RCC 7860 (cell line): ENCODE measurements at regions not wholly inside any gene's neighbourhood (a gene's known extent, or its start where the extent isn't known, plus 50 kb on each side); places are given as distances from the start of the nearest gene placed in this dataset.

ENCODE experiments used
- DNase-seq: peaks from one replicate; pipeline ENCODE4 v3.0.0-alpha.2; 2015; ENCODE audit warnings: low spot score
- FAIRE-seq: peaks from 2 replicates; lab custom pipeline; 2012; peaks lifted over from hg19 to GRCh38; lab: Jason Lieb, UNC

DNA sequence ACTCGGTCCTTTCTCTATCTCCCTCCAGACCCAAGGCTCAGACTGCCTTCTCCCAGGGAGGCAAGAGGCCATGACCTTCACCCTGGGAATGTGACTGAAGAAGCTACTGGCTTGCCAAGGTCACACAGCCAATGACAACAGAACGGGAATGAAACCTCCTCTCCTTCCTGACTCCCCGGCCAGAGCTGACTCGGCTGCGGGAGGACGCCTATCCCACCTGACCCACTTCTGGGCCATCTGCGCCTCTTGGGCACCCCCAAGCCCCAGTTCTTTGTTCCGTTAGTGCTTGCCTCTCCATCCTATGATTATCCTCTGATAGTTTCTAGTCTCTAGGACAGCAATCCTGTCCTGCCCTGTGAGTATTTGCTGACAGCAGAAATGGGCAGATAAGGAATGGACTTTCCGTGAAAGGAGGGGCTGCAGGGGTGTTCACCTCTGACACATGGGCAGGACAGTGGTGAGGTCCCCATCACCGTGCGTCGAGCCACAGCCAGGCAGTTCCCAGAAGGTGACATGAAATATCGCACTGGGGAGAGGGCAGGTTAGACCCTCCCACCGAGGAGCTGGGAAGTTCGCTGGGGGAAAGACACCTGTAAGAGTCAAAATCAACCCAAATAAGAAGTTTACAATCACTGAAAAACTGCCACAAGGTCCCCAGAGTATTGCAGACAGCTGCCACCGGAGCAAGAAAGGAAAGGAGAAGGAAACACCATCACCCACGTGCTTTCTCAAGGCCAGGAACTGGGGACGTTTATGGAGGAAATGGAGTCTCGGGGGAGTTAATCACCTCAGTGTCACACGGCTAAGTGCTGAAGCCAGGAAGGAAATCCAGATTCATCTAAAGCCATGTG lies 63.0 kb downstream of the INSIG1 start:
- no peak for DNase-seq
- FAIRE-seq: no peak

DNA sequence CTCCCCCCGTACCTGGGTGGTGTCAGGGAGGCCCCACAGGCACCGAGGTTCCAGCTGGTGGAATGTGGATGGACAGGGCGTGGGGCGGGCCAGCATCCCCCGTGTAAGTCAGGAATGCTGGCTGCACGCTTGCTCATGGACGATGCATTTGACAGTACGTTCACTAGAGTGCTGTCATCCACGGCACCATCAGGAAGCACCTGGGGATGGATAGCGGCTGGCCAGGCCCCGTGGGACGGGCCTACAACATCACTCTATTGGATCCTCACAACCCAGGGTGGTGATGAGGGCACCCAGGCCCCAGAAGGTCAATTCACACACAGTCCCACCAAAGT lies 63.6 kb downstream of the INSIG1 start:
- FAIRE-seq (no peak), DNase-seq (no peak)

DNA sequence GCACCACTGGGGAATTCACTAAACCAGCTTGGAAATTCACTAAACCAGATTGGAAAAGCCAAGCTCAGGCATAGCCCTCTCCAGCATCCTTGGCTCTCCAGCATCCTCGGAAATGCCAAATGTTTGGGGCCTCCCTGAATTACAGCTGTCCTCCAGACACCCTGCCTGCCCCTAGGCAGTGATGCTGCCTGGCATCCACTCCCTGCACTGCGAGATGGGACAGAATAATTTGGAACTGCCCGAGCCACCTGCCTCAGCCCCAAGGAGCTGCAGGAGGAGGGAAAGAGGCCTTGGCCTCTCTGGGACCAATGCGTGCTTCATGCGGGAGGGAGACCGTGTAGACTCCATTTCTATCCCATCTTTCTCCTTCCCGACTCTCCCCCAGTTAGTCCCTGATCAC lies 64.3 kb downstream of the INSIG1 start:
- no peak for DNase-seq
- FAIRE-seq: no peak

DNA sequence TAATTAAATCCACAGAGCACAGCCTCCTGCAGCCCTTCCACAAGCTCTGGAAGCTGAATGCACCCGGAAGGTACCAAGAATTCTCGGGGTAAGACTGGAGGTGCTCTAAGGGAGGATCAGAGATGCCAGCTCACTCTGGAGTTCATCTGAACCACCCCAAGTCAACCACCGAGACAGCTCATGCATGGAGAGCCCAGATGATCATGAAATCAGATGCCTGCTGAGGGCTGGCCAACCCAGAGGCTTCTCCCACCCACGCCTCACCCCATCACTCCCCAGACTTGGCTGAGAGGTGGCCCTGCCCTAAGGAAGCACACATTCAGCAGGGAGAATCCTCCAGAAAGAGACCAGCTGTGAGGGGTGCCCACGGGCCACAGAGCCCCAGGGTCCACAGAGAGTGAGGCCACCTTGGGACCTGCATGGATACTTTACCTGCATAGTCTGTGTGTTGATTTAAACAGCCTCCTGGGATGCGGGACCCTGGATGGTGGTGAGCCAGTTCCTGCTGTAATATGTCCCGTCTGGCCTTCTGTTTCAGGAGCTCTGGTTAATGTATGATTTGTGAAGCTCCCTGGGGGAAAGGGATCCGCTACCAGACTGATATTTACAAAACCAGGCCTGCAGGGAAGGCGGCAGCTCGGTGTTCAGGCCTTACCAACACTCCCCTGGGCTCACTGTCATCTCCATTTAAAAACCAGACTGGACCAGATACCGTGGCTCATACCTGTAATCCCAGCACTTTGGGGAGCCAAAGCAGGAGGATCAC lies 64.9 kb downstream of the INSIG1 start:
- no peak for FAIRE-seq

DNA sequence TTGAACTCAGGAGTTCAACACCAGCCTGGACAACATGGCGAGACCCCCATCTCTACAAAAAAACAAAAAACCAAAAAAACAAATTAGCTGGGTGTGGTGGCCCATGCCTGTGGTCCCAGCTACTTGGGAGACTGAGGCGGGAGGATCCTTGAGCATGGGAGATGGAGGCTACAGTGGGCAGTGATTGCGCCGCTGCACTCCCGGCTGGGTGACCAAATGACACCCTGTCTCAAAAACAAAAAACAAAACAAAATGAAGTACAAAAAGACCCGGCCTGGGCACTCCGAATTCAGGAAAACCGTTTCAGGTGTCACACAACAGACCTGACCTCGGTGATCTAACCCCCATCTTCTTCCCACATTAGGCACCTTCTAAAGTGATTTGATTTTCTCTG lies 65.5 kb downstream of the INSIG1 start:
- FAIRE-seq: no peak
- no peak for DNase-seq

More for the DNA sequence above, 64.9 kb downstream of the INSIG1 start:
- DNase-seq: no peak

DNA sequence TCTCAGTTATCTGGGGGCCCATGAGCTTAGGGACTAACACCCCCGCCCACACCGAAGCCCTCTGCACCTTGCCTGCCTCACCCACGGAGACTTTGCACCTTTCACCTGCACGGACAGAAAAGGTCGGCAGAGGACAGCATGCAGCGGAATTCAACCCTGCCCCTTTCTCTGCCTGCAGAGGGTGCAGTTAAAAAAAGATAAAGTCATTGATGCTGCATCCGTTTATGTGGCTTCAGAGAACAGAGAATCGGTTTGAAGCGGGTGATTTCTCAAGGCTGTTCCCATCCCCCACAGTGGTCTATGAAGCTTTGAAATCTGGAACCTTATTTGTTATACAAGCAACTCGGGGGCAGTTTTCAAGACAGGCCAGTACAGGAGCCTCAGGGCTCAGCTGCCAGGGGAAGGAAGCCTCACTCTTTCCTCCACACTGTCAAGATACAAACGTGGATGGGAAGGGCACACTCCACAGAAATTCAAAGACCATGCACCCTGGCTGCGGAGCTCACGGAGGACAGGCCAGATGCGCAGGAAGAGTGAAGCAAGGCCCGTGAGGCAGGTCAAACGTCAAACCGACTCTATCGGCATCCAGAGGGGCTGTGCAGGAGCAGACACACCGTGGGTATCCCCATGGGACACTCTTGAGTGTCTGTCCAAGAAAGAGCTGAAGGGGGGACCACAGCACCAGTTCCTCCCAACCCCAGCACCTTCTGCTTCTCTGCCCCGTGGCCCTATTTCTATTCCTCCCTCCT lies 66.3 kb downstream of the INSIG1 start:
- DNase-seq (no peak), FAIRE-seq (no peak)

DNA sequence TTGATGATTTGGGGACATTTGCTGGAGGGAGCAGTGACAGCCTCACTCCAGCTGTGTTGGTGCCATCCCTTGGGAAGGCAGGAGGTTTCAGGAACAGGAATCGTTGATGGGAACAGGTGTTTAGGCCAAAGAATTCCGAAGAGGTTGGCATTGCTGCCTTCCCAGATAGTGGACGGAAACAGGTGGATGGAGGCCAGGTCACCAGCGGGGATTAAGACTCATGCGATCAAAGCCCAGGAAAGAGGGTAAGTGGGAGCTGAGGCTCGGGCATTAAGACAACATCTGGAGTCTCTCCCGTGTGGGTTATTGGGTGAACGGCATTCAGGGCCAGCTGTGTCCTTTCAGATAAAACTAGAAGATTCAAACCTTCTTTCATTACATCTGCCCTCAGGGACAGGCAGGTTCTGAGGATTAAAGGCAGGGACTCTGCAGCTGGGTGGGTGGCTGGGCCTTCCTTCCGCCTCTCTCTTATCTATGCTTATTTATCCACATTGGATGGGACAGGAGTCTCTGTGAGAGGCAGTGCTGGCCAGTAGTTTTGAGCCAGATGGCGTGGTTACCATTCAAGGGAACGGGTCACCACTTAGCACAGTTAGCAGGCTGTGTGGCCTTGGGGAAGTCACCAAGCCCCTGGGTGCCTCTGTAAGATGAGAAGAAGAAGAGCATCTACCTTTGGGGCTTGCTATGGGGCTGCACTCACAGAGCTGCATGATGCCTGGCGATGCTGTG lies 67.6 kb downstream of the INSIG1 start:
- FAIRE-seq (no peak), DNase-seq (no peak)

DNA sequence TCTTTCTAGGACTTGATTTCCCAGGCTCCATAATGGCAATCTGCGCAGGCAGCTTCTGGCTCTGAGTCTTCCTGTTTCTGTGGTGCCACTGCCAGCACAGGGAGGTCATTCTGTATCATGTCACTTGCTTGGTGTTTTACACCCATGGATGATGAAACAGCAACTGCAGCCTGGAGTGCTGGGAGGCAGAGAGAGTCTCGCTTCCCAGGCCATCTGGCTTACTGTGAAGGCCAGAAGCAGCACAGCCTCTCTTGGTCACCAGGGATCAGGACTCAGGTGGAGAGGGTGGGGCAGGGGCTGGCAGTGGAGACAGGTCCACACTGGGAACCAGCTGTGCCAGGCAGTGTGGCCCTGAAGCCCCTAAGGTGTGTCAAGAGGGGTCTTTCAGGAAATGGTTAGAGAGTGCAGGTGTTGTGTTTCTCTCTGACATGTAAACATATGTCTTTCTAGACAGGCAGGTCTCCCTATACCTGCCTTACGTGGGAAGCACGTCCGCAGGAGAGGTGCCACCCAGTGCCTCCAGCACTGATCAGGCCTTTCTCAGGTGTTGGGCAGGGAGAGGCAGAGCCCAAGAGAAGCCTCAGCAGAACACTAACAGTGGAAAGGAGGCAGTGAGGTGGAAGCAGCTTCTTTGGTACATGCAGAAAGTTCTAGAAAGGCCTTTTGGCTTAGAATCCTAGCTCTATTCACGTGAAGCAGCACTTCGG lies 71.4 kb downstream of the INSIG1 start:
- no peak for DNase-seq

DNA sequence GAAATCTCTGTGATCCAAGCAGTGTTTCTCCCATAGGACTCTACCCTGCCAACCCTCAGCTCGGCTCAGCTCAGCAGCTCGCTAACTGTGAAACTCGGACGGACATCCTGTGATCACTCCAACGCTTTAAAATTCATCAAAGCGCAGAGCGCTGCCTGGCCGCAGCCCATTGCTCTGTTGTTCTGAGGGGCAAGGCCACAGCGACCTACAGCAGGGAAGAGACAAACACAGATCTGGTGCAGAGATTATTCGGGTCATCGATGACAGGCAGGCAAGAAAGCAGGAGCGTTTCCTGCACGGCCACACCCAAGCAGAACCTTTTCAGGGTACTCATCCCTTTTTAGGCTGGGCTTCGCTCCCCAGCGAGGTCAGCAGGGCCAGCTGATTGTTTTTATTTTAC lies 72.1 kb downstream of the INSIG1 start:
- FAIRE-seq: no peak
- DNase-seq: no peak

More for the DNA sequence above, 71.4 kb downstream of the INSIG1 start:
- no peak for FAIRE-seq

DNA sequence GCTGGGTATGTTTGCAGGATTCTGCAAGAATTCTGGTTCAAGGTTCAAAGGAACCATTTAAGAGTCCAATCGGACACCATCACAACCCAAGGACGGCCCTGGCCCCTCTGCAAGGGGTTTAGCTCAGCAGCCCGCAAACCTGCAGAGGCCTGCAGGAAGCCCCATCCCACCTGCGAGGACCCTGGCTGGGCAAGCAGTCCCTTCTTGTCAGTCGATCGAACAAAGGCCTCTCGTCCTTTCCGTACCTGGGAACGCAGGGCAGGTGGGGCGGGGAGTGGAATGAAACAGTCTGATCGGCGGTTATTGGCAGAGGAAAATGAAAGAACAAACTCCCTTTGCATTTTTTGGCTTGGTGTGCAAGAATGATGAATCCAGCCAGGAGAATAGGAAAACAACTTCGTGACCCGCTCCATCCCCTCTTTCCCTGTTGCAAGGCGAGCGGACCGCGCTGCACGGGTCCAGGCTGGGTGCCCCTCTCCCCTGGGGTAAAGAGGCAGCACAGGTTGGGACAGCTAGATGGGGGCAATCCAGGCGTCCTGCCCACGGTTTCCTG lies 73.7 kb downstream of the INSIG1 start:
- FAIRE-seq (no peak), DNase-seq (no peak)

DNA sequence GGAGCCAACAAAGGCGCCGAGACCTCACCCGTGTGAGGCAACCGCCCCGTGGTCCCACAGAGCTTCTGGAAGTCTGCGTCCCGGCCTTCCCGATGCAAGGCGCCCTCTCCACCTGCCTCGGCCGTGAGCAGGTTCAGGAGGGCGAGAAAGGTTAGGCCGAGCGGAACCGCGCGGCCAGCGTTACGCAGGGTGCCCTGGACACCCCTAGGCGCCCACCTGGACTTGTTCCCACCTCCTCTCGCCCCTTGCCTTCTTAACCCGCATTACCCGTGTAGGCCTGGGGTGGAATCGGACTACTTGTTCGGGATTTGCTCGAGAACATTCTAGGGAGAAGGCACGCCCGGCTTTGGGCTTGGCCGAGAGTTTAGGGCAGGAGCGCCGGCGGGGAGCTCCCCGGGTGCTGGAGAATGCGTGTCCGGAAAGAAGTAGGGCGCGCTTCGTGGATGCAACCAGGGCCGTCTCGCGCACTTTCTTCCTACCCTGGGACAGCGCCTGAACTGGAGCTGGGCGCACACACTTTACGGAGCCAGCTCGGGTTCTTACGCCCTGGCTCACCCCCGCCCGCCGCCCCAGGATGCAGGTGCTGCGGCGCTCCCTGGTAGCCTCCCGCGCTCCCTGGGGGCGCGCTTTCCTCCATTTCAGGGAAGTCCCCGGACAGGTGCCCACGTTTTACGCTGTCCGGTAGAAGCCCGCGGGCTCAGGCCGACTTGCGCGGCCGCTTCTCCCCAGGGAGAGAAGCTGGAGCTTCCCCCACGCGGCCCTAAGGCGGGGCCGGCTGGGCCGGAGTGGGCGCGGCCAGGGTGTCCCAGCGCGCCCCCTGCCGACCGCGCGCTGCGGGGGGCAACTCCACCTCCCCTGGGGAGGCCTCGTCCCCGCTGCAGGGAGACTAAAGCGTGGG lies 74.5 kb downstream of the INSIG1 start:
- no peak for FAIRE-seq
- no peak for DNase-seq

DNA sequence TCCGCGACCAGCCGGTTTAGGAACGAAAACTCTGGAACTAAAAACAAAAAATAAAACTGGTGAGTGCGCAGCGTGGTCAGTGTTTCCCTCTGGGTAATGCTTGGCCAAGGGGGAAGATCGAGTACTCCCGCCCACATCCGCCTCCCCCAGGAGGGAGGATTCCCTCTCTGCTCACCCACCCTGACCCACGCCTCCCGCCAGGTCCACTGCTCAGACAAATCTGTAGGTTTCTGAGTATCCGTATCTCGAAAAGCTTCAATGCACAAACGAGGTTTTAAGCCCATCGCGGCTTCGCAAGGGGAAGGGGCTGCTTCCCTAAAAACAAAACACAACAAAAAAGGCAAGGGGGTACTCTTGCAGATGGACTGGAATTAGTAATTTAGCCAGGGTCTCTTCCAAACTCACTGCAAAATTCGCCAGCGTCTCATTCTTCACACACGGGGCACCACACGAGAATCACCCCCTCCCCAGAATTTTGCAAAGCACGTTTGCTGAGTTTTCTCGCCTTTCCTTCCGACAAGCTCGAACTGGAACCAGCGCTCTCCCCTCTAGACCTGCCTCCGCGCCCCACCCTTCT lies 75.2 kb downstream of the INSIG1 start:
- DNase-seq: no peak
- FAIRE-seq: no peak

DNA sequence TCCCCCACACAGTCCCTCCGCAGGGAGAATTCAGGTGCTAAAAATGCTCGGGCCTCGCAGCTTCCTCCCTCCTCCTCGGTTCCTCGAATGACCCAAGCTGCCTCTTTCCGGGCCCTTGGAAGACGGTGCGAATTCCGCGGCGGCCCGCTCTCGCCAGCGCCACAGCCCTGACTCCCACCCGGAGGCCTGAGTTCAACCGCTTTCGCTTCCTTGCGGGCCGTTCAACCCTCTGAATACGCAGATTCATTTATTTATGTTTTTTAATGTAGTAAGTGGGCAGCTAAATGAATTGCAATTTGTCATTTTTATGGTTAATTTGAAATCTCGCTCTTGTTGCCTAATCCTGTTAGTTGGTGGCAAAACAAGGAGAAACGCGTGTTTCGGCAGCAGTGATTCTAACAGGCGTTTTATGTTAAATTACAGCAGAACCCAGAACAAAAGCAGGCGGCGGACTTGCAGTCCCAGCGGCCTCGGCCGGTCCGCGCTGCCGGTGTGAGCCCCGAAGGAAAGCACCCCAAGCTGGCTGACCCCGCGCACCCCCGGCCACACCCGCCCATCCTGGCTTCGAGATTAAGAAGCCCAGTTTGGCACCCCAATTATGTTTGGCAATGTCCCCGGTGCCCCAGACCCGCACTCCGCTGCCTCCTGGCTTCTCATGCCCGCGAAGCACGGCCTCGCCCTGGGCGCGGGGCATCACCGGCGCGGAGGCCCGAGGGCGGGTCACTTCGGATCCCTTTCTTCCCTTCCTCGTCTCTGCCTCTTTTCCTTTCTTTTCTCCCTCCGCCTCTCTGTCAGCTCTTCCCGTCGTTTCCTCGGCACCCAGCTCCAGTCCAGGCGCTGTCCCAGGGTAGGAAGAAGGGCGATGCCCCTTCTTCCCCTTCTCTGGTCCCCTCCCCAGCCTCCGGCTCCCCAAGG lies 75.9 kb downstream of the INSIG1 start:
- DNase-seq (no peak), FAIRE-seq (no peak)

DNA sequence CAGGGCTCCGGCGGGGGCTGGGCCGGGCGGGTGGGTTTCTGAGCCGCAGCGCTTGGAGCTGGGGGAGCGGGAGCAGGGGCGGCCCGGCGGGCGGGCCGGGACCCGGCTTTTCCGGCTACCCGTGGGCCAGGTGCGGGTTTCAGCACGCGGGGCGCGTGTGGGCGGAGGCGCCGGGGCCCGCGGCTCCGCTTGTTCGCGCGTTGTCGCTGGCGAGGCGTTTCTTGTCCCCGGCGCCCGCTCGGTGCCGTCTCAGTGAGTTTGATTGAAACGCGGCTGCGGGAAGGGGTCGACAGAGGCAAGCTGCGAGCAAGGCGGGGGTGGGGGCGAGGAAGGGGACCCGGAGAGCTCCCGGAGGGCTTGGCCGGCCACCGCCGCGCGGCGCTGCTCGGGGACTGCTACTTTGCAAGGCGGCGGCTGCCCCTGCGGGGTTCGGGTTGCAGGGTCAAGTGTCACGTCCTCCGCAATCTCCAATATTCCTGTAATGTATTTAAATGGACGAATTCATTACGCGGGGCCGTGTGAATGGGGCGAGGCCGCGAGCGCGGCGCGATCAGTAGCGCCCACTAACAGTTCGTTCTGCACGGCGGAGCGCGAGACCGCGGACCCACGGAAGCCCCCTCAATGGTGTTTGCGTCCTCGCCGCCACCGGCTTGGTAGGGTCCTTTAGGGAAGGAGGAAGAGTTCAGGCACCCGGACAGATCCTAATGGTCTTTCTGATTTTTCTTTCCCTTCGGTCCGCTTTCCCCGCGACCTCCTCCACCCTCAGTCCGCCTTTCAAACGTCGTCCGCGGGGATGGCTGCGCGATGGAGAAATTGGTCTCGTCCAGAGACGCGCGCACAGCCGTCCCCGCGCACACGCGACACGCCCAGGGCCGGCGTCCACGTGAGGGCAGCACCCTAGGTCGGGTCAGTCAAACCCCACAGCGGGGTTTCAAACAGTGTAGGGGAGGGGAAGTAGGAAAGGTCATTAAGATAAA lies 76.9 kb downstream of the INSIG1 start:
- no peak for DNase-seq
- no peak for FAIRE-seq

DNA sequence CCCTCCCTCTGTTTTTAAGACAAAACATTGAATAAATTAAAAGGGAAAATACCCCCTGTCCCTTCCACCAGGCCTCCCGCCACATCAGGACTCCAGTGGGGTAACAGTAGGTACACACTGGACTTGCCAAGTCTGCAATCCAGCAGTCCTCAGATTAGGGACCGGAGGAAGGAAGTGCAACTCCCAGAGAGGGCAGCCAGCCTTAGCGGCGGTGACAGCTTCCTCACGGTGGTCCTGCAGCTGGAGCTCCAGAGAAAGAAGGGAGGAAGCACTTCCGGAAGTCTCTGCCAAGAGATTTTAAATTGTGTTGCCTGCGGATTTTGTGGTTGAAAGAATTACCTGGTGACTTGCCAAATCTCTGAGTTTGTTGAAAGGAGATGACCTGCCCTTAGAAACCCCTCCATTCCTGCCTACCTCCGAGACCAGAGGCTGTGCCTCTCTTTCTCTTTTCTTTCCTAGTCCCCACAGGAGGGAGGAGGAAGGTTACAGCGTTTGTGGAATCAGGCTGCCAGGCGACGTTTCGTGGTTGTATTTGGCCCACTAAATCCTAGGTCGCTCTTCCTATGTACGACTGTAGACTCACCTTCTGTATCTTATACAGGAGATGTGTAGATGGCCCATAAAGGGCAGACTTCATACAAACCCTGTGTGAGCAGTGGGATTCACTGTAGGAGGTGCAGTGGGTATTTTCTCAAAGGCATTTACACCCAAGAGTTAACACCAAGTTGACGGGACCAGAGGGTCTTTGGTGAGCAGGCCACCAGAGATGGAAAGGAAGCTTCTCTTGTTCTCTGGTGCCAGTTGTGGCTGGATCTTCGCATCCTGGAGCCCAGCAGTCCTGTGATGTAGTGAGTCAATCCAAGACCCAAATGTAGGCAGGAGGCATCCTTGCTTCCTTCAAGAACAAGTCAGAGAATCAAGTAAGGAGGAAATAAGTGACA lies 77.9 kb downstream of the INSIG1 start:
- no peak for DNase-seq
- no peak for FAIRE-seq
